Activated T-cell treated with anti-CD3 and anti-CD28 coated beads for 1 hour (primary cell): ENCODE measurements at regions not wholly inside any gene's neighbourhood (a gene's known extent, or its start where the extent isn't known, plus 50 kb on each side); places are given as distances from the start of the nearest gene placed in this dataset.

Experiments
- DNase-seq: peaks from one replicate; pipeline ENCODE4 v3.0.0-alpha.2; 2020; ENCODE audit warnings: low read depth

DNA sequence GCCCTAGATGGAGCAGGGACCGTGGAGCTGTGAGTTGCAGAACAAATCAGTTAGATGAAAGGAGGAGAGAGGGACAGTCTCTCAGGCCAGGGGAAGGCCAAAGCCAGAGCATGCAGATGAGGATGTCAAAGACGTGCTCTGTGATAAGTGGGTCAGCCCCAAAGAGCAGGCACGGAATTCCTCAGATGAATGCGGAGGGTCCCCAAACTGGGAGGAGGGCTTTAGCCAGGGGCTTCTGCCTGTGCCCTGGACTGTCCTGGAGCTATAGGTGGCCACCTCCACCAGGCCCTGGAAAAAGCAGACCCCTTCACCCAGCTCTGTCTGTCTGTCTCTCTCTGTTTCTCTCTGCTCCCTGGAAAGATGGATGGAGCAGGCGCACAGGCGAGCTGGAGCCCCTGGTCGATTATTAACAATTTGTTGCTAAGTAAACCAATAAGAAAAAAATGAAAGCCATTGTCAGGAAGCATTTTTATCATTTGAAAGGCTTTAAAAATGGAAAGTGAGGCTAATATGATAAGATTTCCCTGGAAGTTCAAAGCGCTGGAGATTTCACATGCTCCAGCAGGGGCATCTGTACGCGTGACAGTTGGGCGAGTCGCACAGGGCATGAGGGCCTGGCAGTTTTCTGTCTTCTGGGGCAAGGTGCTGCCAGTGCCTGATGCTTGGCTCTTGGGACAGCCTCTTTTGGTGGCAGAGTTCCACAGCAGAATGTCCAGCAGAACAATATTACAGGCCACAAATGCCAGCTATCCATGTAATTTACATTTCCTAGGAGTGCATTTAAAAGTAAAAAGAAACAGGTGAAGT is 241.0 kb downstream of the GLI2 start:
- no peak for DNase-seq

DNA sequence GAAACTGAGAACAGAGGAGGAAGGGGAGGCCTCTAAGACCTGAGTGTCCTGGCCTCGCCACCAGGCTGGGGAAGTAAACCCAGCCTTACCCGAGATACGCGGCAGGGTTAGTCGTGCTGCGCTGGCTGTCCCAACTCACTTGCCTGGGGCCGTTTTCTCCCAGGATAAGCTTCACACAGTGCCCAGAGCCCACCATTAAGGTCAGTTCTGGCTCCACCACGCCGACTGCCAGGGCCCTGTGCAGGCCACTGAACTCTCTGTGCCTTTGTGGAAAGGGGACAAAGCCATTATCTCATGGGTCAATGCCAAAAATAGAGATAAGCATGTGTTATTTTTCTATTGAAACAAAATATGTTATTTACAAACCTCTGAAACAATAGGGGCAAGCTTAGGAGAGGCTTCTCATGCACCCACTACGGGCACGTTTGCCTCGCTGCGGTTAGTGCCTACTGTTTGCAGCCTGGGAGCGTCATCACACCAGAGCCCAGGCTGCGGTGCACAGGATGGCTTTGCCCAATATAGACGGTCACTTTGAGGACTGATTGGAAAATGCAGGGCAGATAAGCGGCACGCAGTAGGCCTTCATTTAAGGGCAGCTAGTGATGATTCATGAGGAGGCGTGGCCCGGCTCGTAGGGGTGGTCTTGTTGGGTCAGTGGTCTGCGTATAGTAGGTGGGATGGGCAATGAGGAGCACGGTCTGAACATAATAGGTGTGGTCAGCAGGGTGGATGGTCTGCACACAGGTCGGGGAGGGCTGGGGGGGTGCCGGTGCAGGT is 242.1 kb downstream of the GLI2 start:
- no peak for DNase-seq

- no peak for DNase-seq
These were observed 242.8 kb downstream of the GLI2 start for GRCh38 chr2:120978359-120979050.

GRCh38 chr2:120979398-120979797 is 243.7 kb downstream of the GLI2 start:
- no peak for DNase-seq

GRCh38 chr2:120979921-120980320 is 244.3 kb downstream of the GLI2 start:
- no peak for DNase-seq

DNA sequence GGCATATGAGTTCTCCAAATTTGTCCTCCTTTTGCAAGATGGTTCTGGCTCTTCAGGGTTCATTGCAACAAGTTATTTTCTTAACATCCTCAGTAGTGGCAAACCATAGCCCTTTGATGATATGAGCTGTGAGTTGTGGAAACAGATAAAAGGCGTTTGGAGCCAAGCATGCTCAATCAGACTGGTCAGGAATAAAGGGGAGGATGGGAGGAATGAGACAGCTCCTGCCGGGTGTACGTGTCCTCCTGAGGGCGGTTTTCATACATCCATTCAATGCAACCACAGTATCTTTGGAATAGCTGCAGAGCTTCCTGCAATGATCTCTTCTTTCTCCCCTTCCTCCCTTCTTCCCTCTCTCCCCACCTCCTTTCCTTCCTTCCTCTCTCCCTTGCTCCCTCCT is 245.8 kb downstream of the GLI2 start:
- DNase-seq = no peak

DNA sequence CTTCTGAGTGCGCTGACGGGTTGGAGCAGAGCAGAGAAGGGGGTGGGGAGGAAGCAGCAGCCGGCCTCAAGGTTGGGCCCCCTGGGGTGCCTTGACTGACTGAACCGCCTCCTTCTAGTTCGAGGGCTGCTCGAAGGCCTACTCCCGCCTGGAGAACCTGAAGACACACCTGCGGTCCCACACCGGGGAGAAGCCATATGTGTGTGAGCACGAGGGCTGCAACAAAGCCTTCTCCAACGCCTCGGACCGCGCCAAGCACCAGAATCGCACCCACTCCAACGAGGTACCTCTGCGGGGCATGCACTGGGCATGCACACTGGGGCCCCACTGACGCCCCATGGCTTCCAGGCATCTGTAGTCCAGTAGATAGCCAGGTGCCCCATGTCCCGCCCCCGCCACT is 246.9 kb downstream of the GLI2 start:
- no peak for DNase-seq

DNA sequence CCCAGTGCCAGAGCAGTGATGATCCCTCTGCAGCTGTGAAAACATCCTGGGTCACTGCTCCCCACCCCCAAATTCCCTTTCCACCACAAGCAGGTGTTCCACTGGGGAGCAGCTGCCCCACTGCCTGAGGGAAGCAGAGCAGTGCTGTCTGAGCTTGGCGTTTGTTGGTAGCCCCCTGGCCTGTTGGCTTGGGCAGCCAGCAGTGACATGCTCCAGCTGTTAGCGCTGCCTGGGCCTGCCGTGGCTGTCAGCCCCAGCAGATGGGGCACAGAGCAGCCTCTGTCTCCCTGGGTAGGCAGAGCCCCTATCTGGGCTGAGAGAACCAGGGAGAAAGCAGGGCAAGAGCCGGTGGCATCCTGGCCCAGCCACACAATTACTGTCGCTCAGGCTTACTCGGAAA is 247.7 kb downstream of the GLI2 start:
- DNase-seq = no peak

- no peak for DNase-seq
These were observed 248.4 kb downstream of the GLI2 start for GRCh38 chr2:120984046-120984445.

DNA sequence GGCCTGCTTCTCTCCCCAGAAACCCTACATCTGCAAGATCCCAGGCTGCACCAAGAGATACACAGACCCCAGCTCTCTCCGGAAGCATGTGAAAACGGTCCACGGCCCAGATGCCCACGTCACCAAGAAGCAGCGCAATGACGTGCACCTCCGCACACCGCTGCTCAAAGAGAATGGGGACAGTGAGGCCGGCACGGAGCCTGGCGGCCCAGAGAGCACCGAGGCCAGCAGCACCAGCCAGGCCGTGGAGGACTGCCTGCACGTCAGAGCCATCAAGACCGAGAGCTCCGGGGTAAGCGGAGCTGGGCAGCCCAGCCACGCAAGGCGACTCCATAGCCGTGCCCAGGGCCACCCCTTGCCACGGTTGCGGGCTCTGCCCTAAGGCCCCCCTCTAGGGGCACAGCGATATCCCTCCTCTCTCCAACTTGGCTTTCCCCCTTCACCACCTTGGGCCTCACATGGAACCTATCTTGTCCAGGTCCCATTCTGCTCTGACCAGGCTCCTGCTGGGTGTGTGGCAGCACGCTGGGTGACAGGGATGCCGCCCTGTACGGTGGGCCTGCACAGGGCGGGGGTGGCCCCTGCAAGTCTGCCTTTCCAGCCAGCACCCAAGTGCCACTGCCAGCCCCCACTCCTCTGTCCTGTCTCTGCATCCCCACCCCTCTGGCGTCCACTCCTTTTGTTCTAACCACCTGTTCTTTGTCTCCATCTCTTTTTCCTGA is 248.9 kb downstream of the GLI2 start:
- no peak for DNase-seq

- DNase-seq = no peak
These were observed 249.7 kb downstream of the GLI2 start for GRCh38 chr2:120985174-120985996.

DNA sequence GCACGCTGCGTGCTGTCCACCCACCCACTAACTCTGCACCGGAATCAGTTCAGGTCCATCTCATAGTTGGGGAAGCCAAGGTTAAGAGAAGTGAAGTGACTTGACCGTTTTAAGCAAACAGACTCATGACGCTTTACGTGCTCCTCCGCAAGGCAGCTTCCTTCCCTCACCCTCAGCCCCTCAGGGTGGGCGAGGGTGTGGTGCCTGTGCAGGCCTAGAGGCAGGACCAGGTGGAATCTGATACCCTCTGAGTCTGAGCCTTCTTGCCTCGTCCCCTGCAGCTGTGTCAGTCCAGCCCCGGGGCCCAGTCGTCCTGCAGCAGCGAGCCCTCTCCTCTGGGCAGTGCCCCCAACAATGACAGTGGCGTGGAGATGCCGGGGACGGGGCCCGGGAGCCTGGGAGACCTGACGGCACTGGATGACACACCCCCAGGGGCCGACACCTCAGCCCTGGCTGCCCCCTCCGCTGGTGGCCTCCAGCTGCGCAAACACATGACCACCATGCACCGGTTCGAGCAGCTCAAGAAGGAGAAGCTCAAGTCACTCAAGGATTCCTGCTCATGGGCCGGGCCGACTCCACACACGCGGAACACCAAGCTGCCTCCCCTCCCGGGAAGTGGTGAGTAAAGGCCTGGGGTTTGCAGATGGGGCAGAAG is 250.5 kb downstream of the GLI2 start:
- no peak for DNase-seq

GRCh38 chr2:120986898-120987650 is 251.4 kb downstream of the GLI2 start:
- no peak for DNase-seq

GRCh38 chr2:120988051-120988699 is 252.5 kb downstream of the GLI2 start:
- DNase-seq = no peak

DNA sequence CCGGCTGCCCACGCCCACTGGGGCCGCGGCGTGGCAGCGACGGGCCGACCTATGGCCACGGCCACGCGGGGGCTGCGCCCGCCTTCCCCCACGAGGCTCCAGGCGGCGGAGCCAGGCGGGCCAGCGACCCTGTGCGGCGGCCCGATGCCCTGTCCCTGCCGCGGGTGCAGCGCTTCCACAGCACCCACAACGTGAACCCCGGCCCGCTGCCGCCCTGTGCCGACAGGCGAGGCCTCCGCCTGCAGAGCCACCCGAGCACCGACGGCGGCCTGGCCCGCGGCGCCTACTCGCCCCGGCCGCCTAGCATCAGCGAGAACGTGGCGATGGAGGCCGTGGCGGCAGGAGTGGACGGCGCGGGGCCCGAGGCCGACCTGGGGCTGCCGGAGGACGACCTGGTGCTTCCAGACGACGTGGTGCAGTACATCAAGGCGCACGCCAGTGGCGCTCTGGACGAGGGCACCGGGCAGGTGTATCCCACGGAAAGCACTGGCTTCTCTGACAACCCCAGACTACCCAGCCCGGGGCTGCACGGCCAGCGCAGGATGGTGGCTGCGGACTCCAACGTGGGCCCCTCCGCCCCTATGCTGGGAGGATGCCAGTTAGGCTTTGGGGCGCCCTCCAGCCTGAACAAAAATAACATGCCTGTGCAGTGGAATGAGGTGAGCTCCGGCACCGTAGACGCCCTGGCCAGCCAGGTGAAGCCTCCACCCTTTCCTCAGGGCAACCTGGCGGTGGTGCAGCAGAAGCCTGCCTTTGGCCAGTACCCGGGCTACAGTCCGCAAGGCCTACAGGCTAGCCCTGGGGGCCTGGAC is 253.2 kb downstream of the GLI2 start:
- no peak for DNase-seq

- DNase-seq = no peak
These were observed 254.1 kb downstream of the GLI2 start for GRCh38 chr2:120989512-120990441.

GRCh38 chr2:120990451-120990871 is 254.8 kb downstream of the GLI2 start:
- DNase-seq = no peak
